CD14-positive monocyte (primary cell): ENCODE measurements at regions not wholly inside any gene's neighbourhood (a gene's known extent, or its start where the extent isn't known, plus 50 kb on each side); places are given as distances from the start of the nearest gene placed in this dataset.

Experiments
- DNase-seq, 3 donors: peaks; one replicate each; pipeline ENCODE4 v3.0.0-alpha.2; 2011 to 2022
- H2AFZ ChIP-seq: 2 replicates; pipeline ENCODE4 v1.6.0; 2012; ENCODE audit warnings: mild to moderate bottlenecking, low read depth, low read length, inconsistent platforms; ENCODE audit not compliant: insufficient read depth, poor library complexity, severe bottlenecking
- H3K27ac ChIP-seq, 2 donors: 1 replicate in 1 of 2; 2 replicates in 1 of 2; pipeline ENCODE4 v1.5.1; 2012 to 2013; ENCODE audit warnings: low read length in 2 of 2, control low read depth in 1 of 2, inconsistent platforms in 1 of 2, low read depth in 1 of 2, mild to moderate bottlenecking in 1 of 2
- H3K27me3 ChIP-seq, 2 donors: one replicate each; pipeline versions ENCODE4 v1.6.0 to v1.6.1; 2011 to 2013; ENCODE audit warnings: low read length in 2 of 2; ENCODE audit not compliant: control insufficient read depth in 2 of 2, insufficient read depth in 2 of 2
- H3K36me3 ChIP-seq, 2 donors: replicated peaks in 1 of 2; 1 replicate in 1 of 2; 2 replicates in 1 of 2; pipeline versions ENCODE4 v1.5.1 to v1.6.1; 2012 to 2013; ENCODE audit warnings: low read length in 2 of 2, control low read depth in 1 of 2, inconsistent platforms in 1 of 2, mild to moderate bottlenecking in 1 of 2; ENCODE audit not compliant: insufficient read depth in 2 of 2, control insufficient read depth in 1 of 2
- H3K4me1 ChIP-seq, 2 donors: 1 replicate in 1 of 2; 2 replicates in 1 of 2; pipeline versions ENCODE4 v1.5.1 to v1.6.1; 2012 to 2013; ENCODE audit warnings: low read length in 2 of 2, control low read depth in 1 of 2, inconsistent platforms in 1 of 2, mild to moderate bottlenecking in 1 of 2, moderate library complexity in 1 of 2; ENCODE audit not compliant: insufficient read depth in 2 of 2, control insufficient read depth in 1 of 2
- H3K4me2 ChIP-seq: replicated peaks from 2 replicates; pipeline ENCODE3; 2012; ENCODE audit warnings: low read length, moderate library complexity, mild to moderate bottlenecking; ENCODE audit not compliant: poor library complexity, severe bottlenecking; ENCODE audit errors: extremely low read depth
- H3K4me3 ChIP-seq, 3 experiments: fragments of 200-600 bp in 1 of 3; sonication (generic) in 1 of 3; replicated peaks in 1 of 3; 1 replicate in 2 of 3; 2 replicates in 1 of 3; pipeline ENCODE4 v1.5.1; 2011 to 2013; ENCODE audit warnings: low read length in 3 of 3, mild to moderate bottlenecking in 3 of 3, control low read depth in 2 of 3, low read depth in 2 of 3, inconsistent platforms in 1 of 3, moderate library complexity in 1 of 3
- H3K79me2 ChIP-seq: 2 replicates; pipeline ENCODE4 v1.6.0; 2012; ENCODE audit warnings: mild to moderate bottlenecking, control low read depth, inconsistent platforms, low read length, moderate library complexity; ENCODE audit not compliant: insufficient read depth
- H3K9ac ChIP-seq: 2 replicates; pipeline ENCODE4 v1.6.0; 2017; ENCODE audit warnings: low read length, mild to moderate bottlenecking; ENCODE audit not compliant: insufficient read depth, poor library complexity, severe bottlenecking
- H3K9me3 ChIP-seq, 2 donors: replicated peaks in 1 of 2; 1 replicate in 1 of 2; 2 replicates in 1 of 2; pipeline versions ENCODE4 v1.5.1 to v1.6.1; 2012 to 2013; ENCODE audit warnings: low read length in 2 of 2, control low read depth in 1 of 2; ENCODE audit not compliant: control insufficient read depth in 1 of 2, insufficient read depth in 1 of 2
- H4K20me1 ChIP-seq: 2 replicates; pipeline ENCODE4 v1.6.0; 2012; ENCODE audit warnings: mild to moderate bottlenecking, low read length, control low read depth, moderate library complexity; ENCODE audit not compliant: insufficient read depth
- H3K27ac Mint-ChIP-seq, 7 donors: one replicate each; pipeline ENCODE4 v1.8.0; 2020; ENCODE audit warnings: mild to moderate bottlenecking in 7 of 7, mixed read lengths in 7 of 7, moderate library complexity in 6 of 7, inconsistent platforms in 2 of 7
- H3K27me3 Mint-ChIP-seq, 3 donors: one replicate each; pipeline ENCODE4 v1.8.0; 2021 to 2022; ENCODE audit warnings: low read depth in 3 of 3, mild to moderate bottlenecking in 3 of 3, mixed read lengths in 3 of 3, moderate library complexity in 3 of 3, inconsistent platforms in 1 of 3
- H3K36me3 Mint-ChIP-seq, 2 donors: one replicate each; pipeline ENCODE4 v1.8.0; 2020; ENCODE audit warnings: mixed read lengths in 2 of 2, inconsistent platforms in 1 of 2, mild to moderate bottlenecking in 1 of 2
- H3K4me1 Mint-ChIP-seq: one replicate; pipeline ENCODE4 v1.8.0; 2020; ENCODE audit warnings: mild to moderate bottlenecking, mixed read lengths
- H3K4me3 Mint-ChIP-seq, 2 donors: one replicate each; pipeline ENCODE4 v1.8.0; 2020; ENCODE audit warnings: mild to moderate bottlenecking in 2 of 2, mixed read lengths in 2 of 2, moderate library complexity in 1 of 2
- H3K9me3 Mint-ChIP-seq, 7 donors: one replicate each; pipeline ENCODE4 v1.8.0; 2020 to 2022; ENCODE audit warnings: mixed read lengths in 7 of 7, mild to moderate bottlenecking in 6 of 7, moderate library complexity in 6 of 7, inconsistent platforms in 2 of 7
- CTCF ChIP-seq: fragments of 200-600 bp; IDR thresholded peaks from one replicate; pipeline ENCODE4 v1.8.0; 2022; ENCODE audit warnings: antibody characterized with exemption, mild to moderate bottlenecking
- WGBS: methylation state at CpG from one replicate; pipeline ENCODE4 v1.1.5; 2013; ENCODE audit warnings: missing lambda C conversion rate; ENCODE audit not compliant: insufficient coverage; 5-methylcytosine and 5-hydroxymethylcytosine counted together
- intact Hi-C, 2 donors: fragments of 100-400 bp; cut with micrococcal nuclease; formaldehyde crosslinking; loops; one replicate each; pipeline versions ENCODE4 v1.15.0 to v1.15.1; 2023

DNA sequence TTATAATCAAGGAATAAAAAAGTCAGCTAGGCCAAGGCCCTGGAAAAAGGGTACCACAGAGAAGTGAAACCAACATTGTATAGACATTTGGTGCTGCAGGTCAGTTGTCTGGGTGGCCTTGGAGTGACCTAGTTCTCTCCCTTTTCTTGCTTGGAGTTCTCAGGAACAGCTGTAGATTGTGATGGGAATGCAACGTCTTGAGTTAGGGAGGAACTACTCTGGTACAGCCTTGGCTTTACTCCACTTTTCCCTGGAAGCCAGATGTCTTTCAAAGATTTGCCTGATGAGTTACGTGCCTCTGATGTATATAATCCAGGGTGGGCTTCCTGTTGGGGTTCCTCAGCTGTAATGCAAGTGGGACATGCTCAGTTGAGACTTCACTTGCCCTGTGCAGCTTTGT, 694.7 kb downstream of the HTR1B start:
- Histone ChIP-seq H3K27me3 (no peaks in the 10 kb centered on the region), H3K4me3 (no peak overlapping the region), H3K9me3 (peaks cover 12 to 24% of the 10 kb centered on the region in 2 donors), H2AFZ (no peak overlapping the region), H3K4me2 (no peak overlapping the region), H3K27ac (no peak overlapping the region), H3K79me2 (no peaks in the 10 kb centered on the region), H3K36me3 (no peaks in the 10 kb centered on the region), H3K4me1 (no peaks in the 10 kb centered on the region), H4K20me1 (no peaks in the 10 kb centered on the region), H3K9ac (no peak overlapping the region)
- no peak for DNase-seq
- intact Hi-C loops: no loop called here
- Mint-ChIP-seq H3K27me3 (no peaks in the 10 kb centered on the region), H3K9me3 (peaks cover 0 to 13% (median 3%) of the 10 kb centered on the region in 7 donors), H3K4me3 (no peak overlapping the region), H3K36me3 (no peaks in the 10 kb centered on the region), H3K27ac (no peak overlapping the region), H3K4me1 (no peaks in the 10 kb centered on the region)
- TF ChIP-seq CTCF: no peak
- 69% methylated on average over 1 of the region's 2 CpGs for WGBS

DNA sequence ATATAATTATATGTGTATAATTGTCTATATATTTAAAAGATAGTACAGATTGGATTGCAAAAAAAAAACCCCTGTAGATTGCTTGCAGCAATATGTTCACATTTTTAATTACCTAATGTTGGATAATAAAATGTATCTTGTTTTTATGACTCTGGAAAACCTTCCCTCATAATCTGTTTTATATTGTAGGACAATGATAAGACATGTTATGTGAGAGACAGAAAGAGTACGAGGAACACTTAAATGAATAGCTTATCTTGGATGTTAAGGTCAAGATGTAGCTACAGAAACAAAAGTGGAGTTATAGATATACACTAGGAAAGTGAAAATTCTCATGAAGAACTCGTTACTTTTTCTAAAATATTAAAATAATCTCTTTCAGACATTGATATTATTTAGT, 691.6 kb upstream of the IMPG1 start:
- H4K20me1 ChIP-seq: no peaks in the 10 kb centered on the region

More for the DNA sequence above, 691.6 kb upstream of the IMPG1 start:
- Histone ChIP-seq H3K9ac (no peak overlapping the region), H3K4me2 (no peak overlapping the region), H3K4me3 (no peak overlapping the region), H3K27ac (no peak overlapping the region), H3K79me2 (no peaks in the 10 kb centered on the region), H3K9me3 (peaks cover 0 to 4% of the 10 kb centered on the region in 2 donors), H3K4me1 (no peaks in the 10 kb centered on the region), H2AFZ (no peak overlapping the region), H3K27me3 (no peaks in the 10 kb centered on the region), H3K36me3 (no peaks in the 10 kb centered on the region)
- no peak for TF ChIP-seq CTCF
- no peaks in the 10 kb centered on the region for H3K4me1 Mint-ChIP-seq
- WGBS: no CpG with 5 or more reads among the region's 2 CpGs
- H3K27me3 Mint-ChIP-seq: no peaks in the 10 kb centered on the region
- no peak overlapping the region for H3K27ac Mint-ChIP-seq
- intact Hi-C loops: no loop called here
- no peak for DNase-seq
- peaks cover 0 to 12% (median 1%) of the 10 kb centered on the region in 7 donors for H3K9me3 Mint-ChIP-seq
- no peak overlapping the region for H3K4me3 Mint-ChIP-seq
- H3K36me3 Mint-ChIP-seq: no peaks in the 10 kb centered on the region
